Inflammatory macrophage treated with lipopolysaccharide for 1 hour (primary cell): ENCODE measurements at regions not wholly inside any gene's neighbourhood (a gene's known extent, or its start where the extent isn't known, plus 50 kb on each side); places are given as distances from the start of the nearest gene placed in this dataset.
"Not testable (repeated sequence)": the region's sequence is repeated elsewhere in the genome, so short reads cannot be mapped to it uniquely, and the experiment has no call there.

Experiments used
- DNase-seq, 2 donors: peaks; one replicate each; pipeline ENCODE4 v3.0.0-alpha.2; 2020 to 2022

- DNase-seq: no peak
Observed at GRCh38 chr5:91754990-91755389, 371.9 kb upstream of the ARRDC3 start.

GRCh38 chr5:91744470-91744869 lies 361.4 kb upstream of the ARRDC3 start:
- not testable (repeated sequence) for DNase-seq

- DNase-seq: no peak
Observed at GRCh38 chr5:91742550-91742949, 359.4 kb upstream of the ARRDC3 start.

GRCh38 chr5:91741764-91742505 lies 358.8 kb upstream of the ARRDC3 start:
- DNase-seq: no peak

- DNase-seq: no peak
Observed at GRCh38 chr5:91730026-91730425, 346.9 kb upstream of the ARRDC3 start.

- no peak for DNase-seq
Observed at GRCh38 chr5:91727463-91727862, 344.3 kb upstream of the ARRDC3 start.

- DNase-seq: no peak
Observed at GRCh38 chr5:91722736-91723467, 339.8 kb upstream of the ARRDC3 start.

GRCh38 chr5:91712718-91713117 lies 329.6 kb upstream of the ARRDC3 start:
- no peak for DNase-seq

- no peak for DNase-seq
Observed at GRCh38 chr5:91707521-91707841, 324.4 kb upstream of the ARRDC3 start.

- no peak for DNase-seq
Observed at GRCh38 chr5:91706785-91707520, 323.8 kb upstream of the ARRDC3 start.

- no peak for DNase-seq
Observed at GRCh38 chr5:91703128-91703527, 320.0 kb upstream of the ARRDC3 start.

GRCh38 chr5:91699429-91699828 lies 316.3 kb upstream of the ARRDC3 start:
- DNase-seq: no peak

- DNase-seq: no peak
Observed at GRCh38 chr5:91691592-91691991, 308.5 kb upstream of the ARRDC3 start.

- DNase-seq: no peak
Observed at GRCh38 chr5:91690921-91691320, 307.8 kb upstream of the ARRDC3 start.

GRCh38 chr5:91687430-91687829 lies 304.3 kb upstream of the ARRDC3 start:
- DNase-seq: no peak

GRCh38 chr5:91684625-91685024 lies 301.5 kb upstream of the ARRDC3 start:
- DNase-seq: no peak

GRCh38 chr5:91670563-91670962 lies 287.4 kb upstream of the ARRDC3 start:
- no peak for DNase-seq

GRCh38 chr5:91670122-91670521 lies 287.0 kb upstream of the ARRDC3 start:
- no peak for DNase-seq

GRCh38 chr5:91668261-91668660 lies 285.1 kb upstream of the ARRDC3 start:
- no peak for DNase-seq

GRCh38 chr5:91652678-91653077 lies 269.6 kb upstream of the ARRDC3 start:
- no peak for DNase-seq

- DNase-seq: no peak
Observed at GRCh38 chr5:91651704-91652103, 268.6 kb upstream of the ARRDC3 start.

GRCh38 chr5:91645347-91645746 lies 262.2 kb upstream of the ARRDC3 start:
- DNase-seq: no peak

- DNase-seq: no peak
Observed at GRCh38 chr5:91643797-91644196, 260.7 kb upstream of the ARRDC3 start.

GRCh38 chr5:91642581-91642980 lies 259.5 kb upstream of the ARRDC3 start:
- DNase-seq: no peak
